GM23338 (cell line): ENCODE measurements at regions not wholly inside any gene's neighbourhood (a gene's known extent, or its start where the extent isn't known, plus 50 kb on each side); places are given as distances from the start of the nearest gene placed in this dataset.

ENCODE experiments used
- ATAC-seq: fragments of 200-7000 bp; cut with Tn5 transposase; 3 replicates; pipeline ENCODE4 v1.9.1; 2020
- DNase-seq: peaks from one replicate; pipeline ENCODE4 v3.0.0-alpha.2; 2015; ENCODE audit warnings: low spot score
- H2AFZ ChIP-seq: fragments of 200-600 bp; sonication (generic); 2 replicates; pipeline ENCODE4 v1.8.0; 2016; ENCODE audit warnings: antibody characterized with exemption, mild to moderate bottlenecking, moderate library complexity
- H3F3A ChIP-seq: fragments of 200-600 bp; sonication (generic); replicated peaks from 2 replicates; pipeline ENCODE4 v1.8.0; 2017; ENCODE audit warnings: antibody characterized with exemption, mixed run types, low read depth
- H3K27ac ChIP-seq: fragments of 200-600 bp; sonication (generic); 2 replicates; pipeline ENCODE4 v1.6.1; 2016; ENCODE audit warnings: low read depth
- H3K27me3 ChIP-seq: fragments of 200-600 bp; sonication (generic); 2 replicates; pipeline ENCODE4 v1.8.0; 2016; ENCODE audit warnings: mild to moderate bottlenecking, mixed run types, moderate library complexity; ENCODE audit not compliant: insufficient read depth
- H3K36me3 ChIP-seq: fragments of 200-600 bp; sonication (generic); 2 replicates; pipeline ENCODE4 v1.8.0; 2016; ENCODE audit warnings: mild to moderate bottlenecking; ENCODE audit not compliant: insufficient read depth
- H3K4me1 ChIP-seq: fragments of 200-600 bp; sonication (generic); 2 replicates; pipeline ENCODE4 v1.8.0; 2016; ENCODE audit warnings: mild to moderate bottlenecking, moderate library complexity; ENCODE audit not compliant: insufficient read depth
- H3K4me2 ChIP-seq: fragments of 200-600 bp; sonication (generic); 2 replicates; pipeline ENCODE4 v1.7.1; 2017; ENCODE audit warnings: mixed run types
- H3K4me3 ChIP-seq: fragments of 200-600 bp; sonication (generic); 2 replicates; pipeline ENCODE4 v1.6.1; 2016; ENCODE audit warnings: mixed run types
- H3K79me2 ChIP-seq: fragments of 200-600 bp; sonication (generic); replicated peaks from 2 replicates; pipeline ENCODE4 v1.8.0; 2017; ENCODE audit warnings: mild to moderate bottlenecking; ENCODE audit not compliant: insufficient read depth
- H3K9me2 ChIP-seq: fragments of 200-600 bp; sonication (generic); 2 replicates; pipeline ENCODE4 v1.8.0; 2017; ENCODE audit not compliant: insufficient read depth
- H4K20me1 ChIP-seq: fragments of 200-600 bp; sonication (generic); replicated peaks from 2 replicates; pipeline ENCODE4 v1.8.0; 2017; ENCODE audit warnings: mild to moderate bottlenecking; ENCODE audit not compliant: insufficient read depth
- H3K27ac Mint-ChIP-seq: 2 replicates; pipeline ENCODE4 v1.8.0; 2020; ENCODE audit warnings: inconsistent platforms, mild to moderate bottlenecking, moderate library complexity, mixed read lengths
- H3K27me3 Mint-ChIP-seq: 3 replicates; pipeline ENCODE4 v1.8.0; 2022; ENCODE audit warnings: low read depth, mild to moderate bottlenecking, moderate library complexity, mixed read lengths, inconsistent platforms; ENCODE audit not compliant: insufficient read depth, poor library complexity
- H3K36me3 Mint-ChIP-seq: 3 replicates; pipeline ENCODE4 v1.8.0; 2021; ENCODE audit warnings: low read depth, mild to moderate bottlenecking, inconsistent platforms, moderate library complexity, mixed read lengths
- H3K4me1 Mint-ChIP-seq: 3 replicates; pipeline ENCODE4 v1.8.0; 2020; ENCODE audit warnings: mild to moderate bottlenecking, inconsistent platforms, mixed read lengths
- H3K4me3 Mint-ChIP-seq: 3 replicates; pipeline ENCODE4 v1.8.0; 2021; ENCODE audit warnings: moderate library complexity, mild to moderate bottlenecking, inconsistent platforms, mixed read lengths
- H3K9me3 Mint-ChIP-seq: 3 replicates; pipeline ENCODE4 v1.8.0; 2020; ENCODE audit warnings: moderate library complexity, mild to moderate bottlenecking, inconsistent platforms, mixed read lengths
- CREB1 ChIP-seq: fragments of 250-450 bp; sonication (Bioruptor Pico); IDR thresholded peaks from 2 replicates; pipeline ENCODE4 v1.5.0; 2020; ENCODE audit warnings: low read depth, mild to moderate bottlenecking, moderate library complexity
- EZH2 ChIP-seq: fragments of 200-600 bp; sonication (generic); IDR thresholded peaks from one replicate; pipeline ENCODE4 v1.8.0; 2017; ENCODE audit warnings: antibody characterized with exemption, mild to moderate bottlenecking, low read depth; ENCODE audit not compliant: unreplicated experiment
- EZH2phosphoT487 ChIP-seq: fragments of 200-600 bp; sonication (generic); IDR thresholded peaks from one replicate; pipeline ENCODE4 v1.8.1; 2018; ENCODE audit warnings: antibody characterized with exemption; ENCODE audit not compliant: unreplicated experiment
- JUNB ChIP-seq: IDR thresholded peaks from one replicate; pipeline ENCODE4 v1.6.1; 2016; ENCODE audit warnings: antibody characterized with exemption; ENCODE audit not compliant: unreplicated experiment
- NANOG ChIP-seq: IDR thresholded peaks from 2 replicates; pipeline ENCODE4 v1.6.1; 2016; ENCODE audit warnings: antibody characterized with exemption, borderline replicate concordance
- POLR2AphosphoS5 ChIP-seq: IDR thresholded peaks from 2 replicates; pipeline ENCODE4 v1.6.1; 2016; ENCODE audit warnings: antibody characterized with exemption, low read depth
- STAT1 ChIP-seq: IDR thresholded peaks from one replicate; pipeline ENCODE4 v1.6.1; 2016; ENCODE audit warnings: antibody characterized with exemption; ENCODE audit not compliant: unreplicated experiment
- ZNF114 ChIP-seq: fragments of 250-450 bp; sonication (Bioruptor Pico); IDR thresholded peaks from 2 replicates; pipeline ENCODE4 v1.5.0; 2020; ENCODE audit warnings: mild to moderate bottlenecking, moderate library complexity
- ZNF331 ChIP-seq: fragments of 250-450 bp; sonication (Bioruptor Pico); IDR thresholded peaks from 2 replicates; pipeline ENCODE4 v1.5.0; 2020; ENCODE audit warnings: low read depth, mild to moderate bottlenecking, moderate library complexity
- TF ChIP-seq, protein P1 (sequence below): IDR thresholded peaks from 2 replicates; pipeline ENCODE4 v1.6.1; 2016; ENCODE audit warnings: antibody characterized with exemption
- TF ChIP-seq, protein P2 (sequence below): IDR thresholded peaks from one replicate; pipeline ENCODE4 v1.6.1; 2018; ENCODE audit warnings: antibody characterized with exemption; ENCODE audit not compliant: unreplicated experiment
- TF ChIP-seq, protein P3 (sequence below): fragments of 250-450 bp; sonication (Bioruptor Pico); IDR thresholded peaks from 2 replicates; pipeline ENCODE4 v1.5.0; 2020; ENCODE audit warnings: mild to moderate bottlenecking, moderate library complexity
- TF ChIP-seq, protein P4 (sequence below), 2 experiments: fragments of 200-600 bp in 1 of 2; sonication (generic) in 1 of 2; conservative IDR thresholded peaks; 2 replicates each; pipeline versions ENCODE4 v1.5.1 to v1.6.1; 2016 to 2017; ENCODE audit warnings: antibody characterized with exemption in 2 of 2, low read depth in 2 of 2, mild to moderate bottlenecking in 2 of 2, moderate library complexity in 1 of 2

DNA sequence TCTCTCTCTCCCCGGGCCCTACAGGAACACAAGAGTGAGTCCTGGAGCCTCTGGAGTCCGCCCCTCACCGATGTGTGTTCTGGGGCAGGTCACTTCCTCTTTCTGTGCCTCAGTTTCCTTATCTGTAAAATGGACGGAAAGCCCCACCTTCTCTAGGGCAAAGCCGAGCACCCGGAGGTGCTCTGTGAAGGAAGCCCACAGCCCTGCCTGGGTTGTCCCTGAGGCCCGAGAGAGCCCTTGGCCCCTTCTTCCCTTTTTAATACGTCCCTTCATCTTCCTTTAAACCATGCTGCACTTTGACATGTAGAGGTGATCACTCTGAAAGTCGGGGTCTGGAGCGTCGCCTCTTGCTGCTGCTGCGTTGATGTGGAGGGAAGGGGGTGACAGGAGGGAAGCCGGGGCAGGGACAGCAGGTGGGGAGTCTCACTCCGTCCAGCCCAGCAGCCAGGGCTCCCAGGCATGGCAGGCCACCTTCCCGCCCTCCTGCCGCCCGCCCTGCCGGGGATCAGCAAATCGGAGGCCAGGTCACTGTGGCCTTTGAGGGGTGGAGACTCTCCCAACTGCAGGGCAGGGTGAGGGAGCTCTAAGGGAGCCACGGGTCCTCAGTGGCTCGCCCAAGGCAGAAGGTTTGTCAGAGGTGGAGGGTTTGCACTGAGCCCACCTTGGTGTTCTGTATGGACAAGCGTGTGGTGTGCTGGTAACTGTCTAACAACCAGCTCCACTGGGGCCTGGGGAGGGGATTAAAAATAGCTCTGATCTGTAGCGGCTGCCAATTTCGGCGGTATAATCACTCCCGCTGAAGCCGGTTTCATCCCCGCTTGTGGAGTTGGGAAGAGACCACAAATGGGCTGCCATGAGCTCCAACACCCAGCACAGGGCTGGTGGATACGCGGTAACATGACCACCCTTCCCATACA lies 135.9 kb upstream of the ID2 start:
- Histone ChIP-seq H3K4me1 (no peaks in the 10 kb centered on the region), H2AFZ (no peak overlapping the region), H3K9me2 (no peaks in the 10 kb centered on the region), H3K27ac (no peak overlapping the region), H3K27me3 (no peaks in the 10 kb centered on the region), H4K20me1 (no peaks in the 10 kb centered on the region), H3K4me2 (no peak overlapping the region), H3K36me3 (no peaks in the 10 kb centered on the region), H3F3A (no peaks in the 10 kb centered on the region), H3K4me3 (no peak overlapping the region), H3K79me2 (no peaks in the 10 kb centered on the region)
- ATAC-seq (no peak), DNase-seq (no peak)
- Mint-ChIP-seq H3K36me3 (no peaks in the 10 kb centered on the region; the same call in 2 of the 3 replicates), H3K4me3 (no peak overlapping the region), H3K27ac (no peak overlapping the region), H3K27me3 (peaks cover 3% of the 10 kb centered on the region), H3K4me1 (no peaks in the 10 kb centered on the region), H3K9me3 (no peaks in the 10 kb centered on the region)
- TF ChIP-seq EZH2 (no peak), ZNF331 (CRISPR knock-in tag) (no peak), EZH2phosphoT487 (no peak), JUNB (no peak), ZNF114 (no peak), CREB1 (CRISPR knock-in tag) (no peak), STAT1 (no peak), POLR2AphosphoS5 (no peak), NANOG (no peak)
- TF ChIP-seq, protein P1, sequence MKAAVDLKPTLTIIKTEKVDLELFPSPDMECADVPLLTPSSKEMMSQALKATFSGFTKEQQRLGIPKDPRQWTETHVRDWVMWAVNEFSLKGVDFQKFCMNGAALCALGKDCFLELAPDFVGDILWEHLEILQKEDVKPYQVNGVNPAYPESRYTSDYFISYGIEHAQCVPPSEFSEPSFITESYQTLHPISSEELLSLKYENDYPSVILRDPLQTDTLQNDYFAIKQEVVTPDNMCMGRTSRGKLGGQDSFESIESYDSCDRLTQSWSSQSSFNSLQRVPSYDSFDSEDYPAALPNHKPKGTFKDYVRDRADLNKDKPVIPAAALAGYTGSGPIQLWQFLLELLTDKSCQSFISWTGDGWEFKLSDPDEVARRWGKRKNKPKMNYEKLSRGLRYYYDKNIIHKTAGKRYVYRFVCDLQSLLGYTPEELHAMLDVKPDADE: no peak
- TF ChIP-seq, protein P2, sequence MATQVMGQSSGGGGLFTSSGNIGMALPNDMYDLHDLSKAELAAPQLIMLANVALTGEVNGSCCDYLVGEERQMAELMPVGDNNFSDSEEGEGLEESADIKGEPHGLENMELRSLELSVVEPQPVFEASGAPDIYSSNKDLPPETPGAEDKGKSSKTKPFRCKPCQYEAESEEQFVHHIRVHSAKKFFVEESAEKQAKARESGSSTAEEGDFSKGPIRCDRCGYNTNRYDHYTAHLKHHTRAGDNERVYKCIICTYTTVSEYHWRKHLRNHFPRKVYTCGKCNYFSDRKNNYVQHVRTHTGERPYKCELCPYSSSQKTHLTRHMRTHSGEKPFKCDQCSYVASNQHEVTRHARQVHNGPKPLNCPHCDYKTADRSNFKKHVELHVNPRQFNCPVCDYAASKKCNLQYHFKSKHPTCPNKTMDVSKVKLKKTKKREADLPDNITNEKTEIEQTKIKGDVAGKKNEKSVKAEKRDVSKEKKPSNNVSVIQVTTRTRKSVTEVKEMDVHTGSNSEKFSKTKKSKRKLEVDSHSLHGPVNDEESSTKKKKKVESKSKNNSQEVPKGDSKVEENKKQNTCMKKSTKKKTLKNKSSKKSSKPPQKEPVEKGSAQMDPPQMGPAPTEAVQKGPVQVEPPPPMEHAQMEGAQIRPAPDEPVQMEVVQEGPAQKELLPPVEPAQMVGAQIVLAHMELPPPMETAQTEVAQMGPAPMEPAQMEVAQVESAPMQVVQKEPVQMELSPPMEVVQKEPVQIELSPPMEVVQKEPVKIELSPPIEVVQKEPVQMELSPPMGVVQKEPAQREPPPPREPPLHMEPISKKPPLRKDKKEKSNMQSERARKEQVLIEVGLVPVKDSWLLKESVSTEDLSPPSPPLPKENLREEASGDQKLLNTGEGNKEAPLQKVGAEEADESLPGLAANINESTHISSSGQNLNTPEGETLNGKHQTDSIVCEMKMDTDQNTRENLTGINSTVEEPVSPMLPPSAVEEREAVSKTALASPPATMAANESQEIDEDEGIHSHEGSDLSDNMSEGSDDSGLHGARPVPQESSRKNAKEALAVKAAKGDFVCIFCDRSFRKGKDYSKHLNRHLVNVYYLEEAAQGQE: no peak
- TF ChIP-seq, protein P3, sequence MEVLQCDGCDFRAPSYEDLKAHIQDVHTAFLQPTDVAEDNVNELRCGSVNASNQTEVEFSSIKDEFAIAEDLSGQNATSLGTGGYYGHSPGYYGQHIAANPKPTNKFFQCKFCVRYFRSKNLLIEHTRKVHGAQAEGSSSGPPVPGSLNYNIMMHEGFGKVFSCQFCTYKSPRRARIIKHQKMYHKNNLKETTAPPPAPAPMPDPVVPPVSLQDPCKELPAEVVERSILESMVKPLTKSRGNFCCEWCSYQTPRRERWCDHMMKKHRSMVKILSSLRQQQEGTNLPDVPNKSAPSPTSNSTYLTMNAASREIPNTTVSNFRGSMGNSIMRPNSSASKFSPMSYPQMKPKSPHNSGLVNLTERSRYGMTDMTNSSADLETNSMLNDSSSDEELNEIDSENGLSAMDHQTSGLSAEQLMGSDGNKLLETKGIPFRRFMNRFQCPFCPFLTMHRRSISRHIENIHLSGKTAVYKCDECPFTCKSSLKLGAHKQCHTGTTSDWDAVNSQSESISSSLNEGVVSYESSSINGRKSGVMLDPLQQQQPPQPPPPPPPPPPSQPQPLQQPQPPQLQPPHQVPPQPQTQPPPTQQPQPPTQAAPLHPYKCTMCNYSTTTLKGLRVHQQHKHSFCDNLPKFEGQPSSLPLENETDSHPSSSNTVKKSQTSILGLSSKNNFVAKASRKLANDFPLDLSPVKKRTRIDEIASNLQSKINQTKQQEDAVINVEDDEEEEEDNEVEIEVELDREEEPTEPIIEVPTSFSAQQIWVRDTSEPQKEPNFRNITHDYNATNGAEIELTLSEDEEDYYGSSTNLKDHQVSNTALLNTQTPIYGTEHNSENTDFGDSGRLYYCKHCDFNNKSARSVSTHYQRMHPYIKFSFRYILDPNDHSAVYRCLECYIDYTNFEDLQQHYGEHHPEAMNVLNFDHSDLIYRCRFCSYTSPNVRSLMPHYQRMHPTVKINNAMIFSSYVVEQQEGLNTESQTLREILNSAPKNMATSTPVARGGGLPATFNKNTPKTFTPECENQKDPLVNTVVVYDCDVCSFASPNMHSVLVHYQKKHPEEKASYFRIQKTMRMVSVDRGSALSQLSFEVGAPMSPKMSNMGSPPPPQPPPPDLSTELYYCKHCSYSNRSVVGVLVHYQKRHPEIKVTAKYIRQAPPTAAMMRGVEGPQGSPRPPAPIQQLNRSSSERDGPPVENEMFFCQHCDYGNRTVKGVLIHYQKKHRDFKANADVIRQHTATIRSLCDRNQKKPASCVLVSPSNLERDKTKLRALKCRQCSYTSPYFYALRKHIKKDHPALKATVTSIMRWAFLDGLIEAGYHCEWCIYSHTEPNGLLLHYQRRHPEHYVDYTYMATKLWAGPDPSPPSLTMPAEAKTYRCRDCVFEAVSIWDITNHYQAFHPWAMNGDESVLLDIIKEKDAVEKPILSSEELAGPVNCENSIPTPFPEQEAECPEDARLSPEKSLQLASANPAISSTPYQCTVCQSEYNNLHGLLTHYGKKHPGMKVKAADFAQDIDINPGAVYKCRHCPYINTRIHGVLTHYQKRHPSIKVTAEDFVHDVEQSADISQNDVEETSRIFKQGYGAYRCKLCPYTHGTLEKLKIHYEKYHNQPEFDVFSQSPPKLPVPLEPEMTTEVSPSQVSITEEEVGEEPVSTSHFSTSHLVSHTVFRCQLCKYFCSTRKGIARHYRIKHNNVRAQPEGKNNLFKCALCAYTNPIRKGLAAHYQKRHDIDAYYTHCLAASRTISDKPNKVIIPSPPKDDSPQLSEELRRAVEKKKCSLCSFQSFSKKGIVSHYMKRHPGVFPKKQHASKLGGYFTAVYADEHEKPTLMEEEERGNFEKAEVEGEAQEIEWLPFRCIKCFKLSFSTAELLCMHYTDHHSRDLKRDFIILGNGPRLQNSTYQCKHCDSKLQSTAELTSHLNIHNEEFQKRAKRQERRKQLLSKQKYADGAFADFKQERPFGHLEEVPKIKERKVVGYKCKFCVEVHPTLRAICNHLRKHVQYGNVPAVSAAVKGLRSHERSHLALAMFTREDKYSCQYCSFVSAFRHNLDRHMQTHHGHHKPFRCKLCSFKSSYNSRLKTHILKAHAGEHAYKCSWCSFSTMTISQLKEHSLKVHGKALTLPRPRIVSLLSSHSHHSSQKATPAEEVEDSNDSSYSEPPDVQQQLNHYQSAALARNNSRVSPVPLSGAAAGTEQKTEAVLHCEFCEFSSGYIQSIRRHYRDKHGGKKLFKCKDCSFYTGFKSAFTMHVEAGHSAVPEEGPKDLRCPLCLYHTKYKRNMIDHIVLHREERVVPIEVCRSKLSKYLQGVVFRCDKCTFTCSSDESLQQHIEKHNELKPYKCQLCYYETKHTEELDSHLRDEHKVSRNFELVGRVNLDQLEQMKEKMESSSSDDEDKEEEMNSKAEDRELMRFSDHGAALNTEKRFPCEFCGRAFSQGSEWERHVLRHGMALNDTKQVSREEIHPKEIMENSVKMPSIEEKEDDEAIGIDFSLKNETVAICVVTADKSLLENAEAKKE (CRISPR knock-in tag): no peak
- TF ChIP-seq, protein P4, sequence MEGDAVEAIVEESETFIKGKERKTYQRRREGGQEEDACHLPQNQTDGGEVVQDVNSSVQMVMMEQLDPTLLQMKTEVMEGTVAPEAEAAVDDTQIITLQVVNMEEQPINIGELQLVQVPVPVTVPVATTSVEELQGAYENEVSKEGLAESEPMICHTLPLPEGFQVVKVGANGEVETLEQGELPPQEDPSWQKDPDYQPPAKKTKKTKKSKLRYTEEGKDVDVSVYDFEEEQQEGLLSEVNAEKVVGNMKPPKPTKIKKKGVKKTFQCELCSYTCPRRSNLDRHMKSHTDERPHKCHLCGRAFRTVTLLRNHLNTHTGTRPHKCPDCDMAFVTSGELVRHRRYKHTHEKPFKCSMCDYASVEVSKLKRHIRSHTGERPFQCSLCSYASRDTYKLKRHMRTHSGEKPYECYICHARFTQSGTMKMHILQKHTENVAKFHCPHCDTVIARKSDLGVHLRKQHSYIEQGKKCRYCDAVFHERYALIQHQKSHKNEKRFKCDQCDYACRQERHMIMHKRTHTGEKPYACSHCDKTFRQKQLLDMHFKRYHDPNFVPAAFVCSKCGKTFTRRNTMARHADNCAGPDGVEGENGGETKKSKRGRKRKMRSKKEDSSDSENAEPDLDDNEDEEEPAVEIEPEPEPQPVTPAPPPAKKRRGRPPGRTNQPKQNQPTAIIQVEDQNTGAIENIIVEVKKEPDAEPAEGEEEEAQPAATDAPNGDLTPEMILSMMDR (conservative IDR thresholded peaks at IDR 0.05; ENCODE audit: low read depth in 2 of 2): no peak
